AG04449 (cell line): ENCODE measurements at regions not wholly inside any gene's neighbourhood (a gene's known extent, or its start where the extent isn't known, plus 50 kb on each side); places are given as distances from the start of the nearest gene placed in this dataset.

Experiments used
- CTCF ChIA-PET: fragments of 350-600 bp; formaldehyde crosslinking; extraction: SDS; loops from one replicate; lab custom pipeline; 2021; ENCODE audit warnings: antibody characterized with exemption; lab: Yijun Ruan, JAX
- POLR2A ChIA-PET: fragments of 400-600, 350-600 bp; formaldehyde crosslinking; extraction: SDS; loops from one replicate; lab custom pipeline; 2020; ENCODE audit warnings: antibody characterized with exemption, inconsistent platforms; lab: Yijun Ruan, JAX
- DNase-seq: peaks from one replicate; pipeline ENCODE4 v3.0.0-alpha.2; 2010; ENCODE audit warnings: low read depth, low spot score
- H3K4me3 ChIP-seq: 2 replicates; pipeline ENCODE4 v1.5.1; 2011; ENCODE audit warnings: low read depth, mild to moderate bottlenecking, control low read depth, low read length
- CTCF ChIP-seq: IDR thresholded peaks from one replicate; pipeline ENCODE4 v1.5.1; 2011; ENCODE audit warnings: mild to moderate bottlenecking, moderate library complexity, low read length, control low read depth, inconsistent platforms; ENCODE audit not compliant: insufficient read depth; ENCODE audit errors: missing control alignments

GRCh38 chr3:20540066-20540465, 354.1 kb upstream of the SGO1 start:
- CTCF ChIA-PET, result no interaction called here
- POLR2A ChIA-PET, result no interaction called here
- H3K4me3 ChIP-seq, result no peak overlapping the region
- no peak for TF ChIP-seq CTCF
- no peak for DNase-seq

GRCh38 chr3:20539666-20540065, 353.7 kb upstream of the SGO1 start:
- ChIA-PET CTCF (no interaction called here), POLR2A (no interaction called here)
- H3K4me3 ChIP-seq, result no peak overlapping the region
- no peak for DNase-seq
- TF ChIP-seq CTCF, result no peak

DNA sequence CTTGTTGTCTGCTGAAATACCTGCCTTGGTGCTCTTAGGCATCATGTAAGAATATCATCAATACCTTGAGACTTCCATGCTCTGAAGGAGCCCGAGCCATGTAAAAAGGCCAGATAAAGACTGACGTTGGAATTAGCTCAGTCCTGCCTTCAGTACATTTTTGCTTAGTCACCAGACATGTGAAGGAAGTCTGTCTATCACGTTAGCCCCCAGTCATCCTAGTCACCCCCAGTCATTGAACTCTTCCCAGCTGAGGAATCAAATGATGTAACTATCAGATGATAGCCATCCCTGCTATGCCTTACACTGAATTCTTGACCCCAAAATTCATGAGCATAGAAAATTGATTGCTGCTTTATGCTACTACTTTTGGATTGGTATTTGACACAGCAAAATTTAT, 351.2 kb upstream of the SGO1 start:
- no peak overlapping the region for H3K4me3 ChIP-seq
- no peak for DNase-seq
- POLR2A ChIA-PET, result no interaction called here
- TF ChIP-seq CTCF, result no peak
- CTCF ChIA-PET, result no interaction called here

GRCh38 chr3:20529911-20530310, 343.9 kb upstream of the SGO1 start:
- ChIA-PET POLR2A (no interaction called here), CTCF (no interaction called here)
- no peak overlapping the region for H3K4me3 ChIP-seq
- no peak for DNase-seq
- TF ChIP-seq CTCF, result no peak

DNA sequence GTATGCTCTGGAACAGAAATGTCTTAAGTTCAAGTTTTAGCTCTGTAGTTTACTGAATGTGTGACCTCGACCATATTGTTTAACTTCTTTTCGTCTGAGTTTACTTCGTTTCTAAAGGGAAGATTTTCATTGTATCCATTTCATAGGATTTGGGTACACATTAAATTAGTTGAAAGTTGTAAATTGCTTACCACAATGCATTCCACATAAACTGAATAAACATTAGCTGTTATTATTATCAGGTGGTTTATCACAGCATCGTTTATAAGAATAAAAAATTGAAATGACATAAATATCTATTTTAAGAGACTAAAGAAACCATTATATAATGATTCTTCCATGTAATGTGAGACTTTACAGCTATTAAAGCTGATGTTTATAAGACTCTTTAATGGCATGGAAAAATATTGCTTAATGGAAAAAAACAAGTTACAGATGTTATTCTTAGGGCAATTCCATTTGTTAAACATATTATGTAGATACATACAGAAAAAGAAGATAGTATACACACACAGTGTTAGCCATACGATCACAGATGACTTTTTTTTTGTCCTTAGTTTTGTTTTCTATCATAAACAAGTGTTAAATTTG, 342.3 kb upstream of the SGO1 start:
- TF ChIP-seq CTCF, result no peak
- ChIA-PET CTCF (interaction anchor here (1.7 kb wide), 1 partner anchor 16 kb away, joined by 5 read pairs; no protein-coding TSS in a partner anchor), POLR2A (no interaction called here)
- no peak overlapping the region for H3K4me3 ChIP-seq
- DNase-seq, result no peak

DNA sequence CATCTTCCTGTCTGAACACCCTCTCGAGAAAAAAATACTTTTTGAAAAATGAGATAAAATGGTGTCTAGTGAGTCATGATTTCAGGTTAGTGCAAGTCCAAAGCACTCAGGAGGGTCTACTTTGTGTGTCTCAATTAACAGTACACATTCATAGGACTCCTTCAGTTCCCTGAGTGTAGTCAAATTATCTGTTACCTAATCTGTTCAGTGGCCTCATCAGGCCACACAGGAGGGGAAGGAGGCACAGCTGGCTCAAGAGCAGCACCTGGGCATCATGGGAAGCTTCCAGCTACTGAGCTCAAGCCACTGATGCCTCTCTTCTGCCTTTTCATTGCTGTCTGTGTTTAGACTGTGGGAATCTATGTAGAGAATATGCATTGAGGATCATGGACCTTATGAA, 341.4 kb upstream of the SGO1 start:
- ChIA-PET CTCF (interaction anchor here (1.7 kb wide), 1 partner anchor 15 kb away, joined by 5 read pairs; no protein-coding TSS in a partner anchor), POLR2A (no interaction called here)
- no peak for DNase-seq
- no peak for TF ChIP-seq CTCF
- H3K4me3 ChIP-seq, result no peak overlapping the region
